ENCODE measurements at regions not wholly inside any gene's neighbourhood (a gene's known extent, or its start where the extent isn't known, plus 50 kb on each side); places are given as distances from the start of the nearest gene placed in this dataset.

- TF ChIP-seq POLR2A (IDR thresholded peaks at IDR 0.05), result no peak
- no peak for TF ChIP-seq CTCF (IDR thresholded peaks at IDR 0.05)
Measured at GRCh38 chr14:46057799-46058198, 593.8 kb downstream of the RPL10L start.
